ENCODE measurements at regions not wholly inside any gene's neighbourhood (a gene's known extent, or its start where the extent isn't known, plus 50 kb on each side); places are given as distances from the start of the nearest gene placed in this dataset.

- no peak overlapping the region for H3K27ac ChIP-seq (ENCODE audit: low read depth, low read length)
- H3K27me3 ChIP-seq (replicated peaks in 1 of 4; ENCODE audit: control insufficient read depth in 3 of 4, extremely low read depth in 1 of 4, insufficient read depth in 3 of 4, low read length in 3 of 4) = no peaks in the 10 kb centered on the region
- ChIA-PET POLR2A (ENCODE audit: partially characterized antibody) (no interaction called here), CTCF (ENCODE audit: partially characterized antibody) (interaction anchor here (0.7 to 1.4 kb wide), 5 partner anchors 9 to 152 kb away, joined by 3 to 4 read pairs (median 3); no protein-coding TSS in a partner anchor)
- H3K14ac ChIP-seq (ENCODE audit: insufficient read length) = no peak overlapping the region
- H3K4me3 ChIP-seq (ENCODE audit: extremely low read depth in 1 of 4, insufficient read depth in 2 of 4, low read depth in 3 of 4, low read length in 4 of 4) = no peak overlapping the region
- H3K4me2 ChIP-seq (ENCODE audit: insufficient read depth in 1 of 2, low read depth in 2 of 2, low read length in 2 of 2) = no peak overlapping the region
- no peak overlapping the region for H2BK15ac ChIP-seq (ENCODE audit: low read length)
- H4K91ac ChIP-seq (replicated peaks; ENCODE audit: insufficient read length, low read length) = no peak overlapping the region
- no peak for DNase-seq (ENCODE audit: low read depth in 1 of 2, low spot score in 2 of 2)
- WGBS, 2 experiments (ENCODE audit: extremely low coverage in 1 of 2, insufficient coverage in 1 of 2, insufficient read length in 1 of 2, insufficient replicate concordance in 2 of 2, low coverage in 1 of 2, low lambda C conversion rate in 2 of 2, missing lambda C conversion rate in 1 of 2) = 90% methylated on average over 4 of the region's 4 CpGs; no CpG with 5 or more reads in 1 of the 2 experiments
- no peak overlapping the region for H2BK120ac ChIP-seq (replicated peaks; ENCODE audit: low read depth, low read length)
- no peaks in the 10 kb centered on the region for H3K9me3 ChIP-seq (ENCODE audit: insufficient read depth in 2 of 2, low read depth in 1 of 2, low read length in 1 of 2)
- no peak overlapping the region for H4K8ac ChIP-seq (ENCODE audit: extremely low read depth, insufficient read depth, low read length)
- no peak overlapping the region for H2BK12ac ChIP-seq (ENCODE audit: low read depth, low read length)
- H3K23me2 ChIP-seq (ENCODE audit: low read depth, low read length) = no peaks in the 10 kb centered on the region
- no peak overlapping the region for H2AFZ ChIP-seq (ENCODE audit: low read length)
- no peak overlapping the region for H2BK5ac ChIP-seq (ENCODE audit: low read depth, low read length)
- H3K23ac ChIP-seq (ENCODE audit: insufficient read length) = no peak overlapping the region
- H3K36me3 ChIP-seq (ENCODE audit: control insufficient read depth in 2 of 4, insufficient read depth in 4 of 4, low read length in 3 of 4) = no peaks in the 10 kb centered on the region
- no peaks in the 10 kb centered on the region for H3K4me1 ChIP-seq (replicated peaks in 1 of 4; ENCODE audit: control insufficient read depth in 3 of 4, insufficient read depth in 4 of 4, low read length in 3 of 4)
- no peak overlapping the region for H3K18ac ChIP-seq (ENCODE audit: extremely low read depth, low read length)
- no peak overlapping the region for H3K56ac ChIP-seq (replicated peaks; ENCODE audit: insufficient read length, low read depth, low read length)
- no peaks in the 10 kb centered on the region for H4K20me1 ChIP-seq (replicated peaks in 1 of 2; ENCODE audit: control insufficient read depth in 1 of 2, insufficient read depth in 2 of 2, low read length in 2 of 2)
- no peak for FAIRE-seq
- no peak overlapping the region for H2BK20ac ChIP-seq (ENCODE audit: low read length)
- H2AK5ac ChIP-seq (ENCODE audit: low read depth, low read length) = no peak overlapping the region
- H3K4ac ChIP-seq (replicated peaks; ENCODE audit: insufficient read length, low read depth, low read length) = no peak overlapping the region
- H3K79me2 ChIP-seq (ENCODE audit: control insufficient read depth in 1 of 2, insufficient read depth in 2 of 2, low read length in 2 of 2) = no peaks in the 10 kb centered on the region
- H4K5ac ChIP-seq (ENCODE audit: insufficient read length, low read depth, low read length) = no peak overlapping the region
- H3K79me1 ChIP-seq (ENCODE audit: low read depth, low read length) = no peaks in the 10 kb centered on the region
- no peak overlapping the region for H3K9ac ChIP-seq (replicated peaks in 1 of 4; ENCODE audit: extremely low read depth in 1 of 4, low read depth in 3 of 4, low read length in 3 of 4)
- TF ChIP-seq HDAC2 (IDR thresholded peaks at IDR 0.05; ENCODE audit: borderline replicate concordance in 1 of 2, low read depth in 2 of 2, low read length in 2 of 2) (no peak), MAFK (IDR thresholded peaks at IDR 0.05; ENCODE audit: low read depth, low read length) (no peak), SIN3A (conservative IDR thresholded peaks at IDR 0.05 in 1 of 2, IDR thresholded peaks at IDR 0.05 in 1 of 2; ENCODE audit: low read depth in 1 of 2, low read length in 2 of 2) (no peak), YY1 (IDR thresholded peaks at IDR 0.05; ENCODE audit: low read depth, low read length) (no peak), E2F6 (IDR thresholded peaks at IDR 0.05) (no peak), CTCF (IDR thresholded peaks at IDR 0.05; ENCODE audit: control extremely low read depth in 1 of 3, insufficient read depth in 1 of 3, low read depth in 1 of 3, low read length in 3 of 3) (no peak), KDM5A (IDR thresholded peaks at IDR 0.05; ENCODE audit: low read length) (no peak), CEBPB (IDR thresholded peaks at IDR 0.05; ENCODE audit: low read depth, low read length) (no peak), SRF (IDR thresholded peaks at IDR 0.05; ENCODE audit: low read depth, low read length) (no peak), RXRA (IDR thresholded peaks at IDR 0.05; ENCODE audit: insufficient read depth, low read depth, low read length) (no peak), PHF8 (conservative IDR thresholded peaks at IDR 0.05; ENCODE audit: low read depth, low read length) (no peak), TCF12 (IDR thresholded peaks at IDR 0.05; ENCODE audit: low read depth, low read length) (no peak)
Observed at GRCh38 chr10:120666308-120666707, 184.9 kb upstream of the WDR11 start.

Measured in H1 (cell line).